GM12878 (cell line): ENCODE measurements at regions not wholly inside any gene's neighbourhood (a gene's known extent, or its start where the extent isn't known, plus 50 kb on each side); places are given as distances from the start of the nearest gene placed in this dataset.

ENCODE experiments used
- ATAC-seq: fragments of 200-7000 bp; cut with Tn5 transposase; 3 replicates; pipeline ENCODE4 v1.9.1; 2020; ENCODE audit warnings: mild to moderate bottlenecking, moderate library complexity
- BruUV-seq: library from RNA; stranded (reverse); fragments of 400-500 nt; replicated peaks from 2 replicates; lab custom pipeline; 2021; lab: Mats Ljungman, UMichigan
- CTCF ChIA-PET: fragments of 300-600 bp; sonication (Branson Sonifier 250); formaldehyde crosslinking; extraction: SDS; loops from one replicate; lab custom pipeline; 2021; ENCODE audit warnings: inconsistent platforms; lab: Yijun Ruan, JAX
- POLR2A ChIA-PET: fragments of 350-600 bp; formaldehyde crosslinking; extraction: SDS; loops from one replicate; lab custom pipeline; 2021; ENCODE audit warnings: inconsistent platforms; lab: Charles Lee
- RAD21 ChIA-PET: fragments of 300-600 bp; sonication (Branson Sonifier 250); formaldehyde crosslinking; loops from one replicate; lab custom pipeline; 2023; ENCODE audit warnings: antibody characterized with exemption; ENCODE audit not compliant: unreplicated experiment; lab: Charles Lee
- SMC1A ChIA-PET: fragments of 300-600 bp; sonication (Branson Sonifier 250); formaldehyde crosslinking; loops from one replicate; lab custom pipeline; 2023; ENCODE audit not compliant: unreplicated experiment, uncharacterized antibody; lab: Charles Lee
- DNase-seq: peaks from one replicate; pipeline ENCODE4 v3.0.0-alpha.2; 2011; ENCODE audit warnings: low read depth, low spot score
- FAIRE-seq: peaks from 3 replicates; lab custom pipeline; 2011; peaks lifted over from hg19 to GRCh38; lab: Jason Lieb, UNC
- H2AFZ ChIP-seq: 2 replicates; pipeline ENCODE4 v1.6.0; 2011; ENCODE audit warnings: low read depth, low read length, control low read depth; ENCODE audit not compliant: control insufficient read depth
- H3K27ac ChIP-seq: 2 replicates; pipeline ENCODE4 v1.5.1; 2011; ENCODE audit warnings: control low read depth; ENCODE audit not compliant: control insufficient read depth, insufficient read depth
- H3K27me3 ChIP-seq, 2 experiments: replicated peaks in 1 of 2; 2 replicates each; pipeline versions ENCODE4 v1.6.0 to v1.6.1; 2011; ENCODE audit warnings: low read length in 1 of 2; ENCODE audit not compliant: control insufficient read depth in 2 of 2, insufficient read depth in 2 of 2
- H3K36me3 ChIP-seq, 2 experiments: 2 replicates each; pipeline ENCODE4 v1.5.1; 2011; ENCODE audit warnings: low read length in 1 of 2; ENCODE audit not compliant: control insufficient read depth in 2 of 2, insufficient read depth in 2 of 2
- H3K4me1 ChIP-seq: 2 replicates; pipeline ENCODE4 v1.6.1; 2011; ENCODE audit warnings: mild to moderate bottlenecking, low read length, moderate library complexity, mixed read lengths; ENCODE audit not compliant: control insufficient read depth, insufficient read depth
- H3K4me2 ChIP-seq: 2 replicates; pipeline ENCODE4 v1.6.0; 2011; ENCODE audit warnings: control low read depth; ENCODE audit not compliant: control insufficient read depth, insufficient read depth
- H3K4me3 ChIP-seq: fragments of 200-600 bp; sonication (generic); 2 replicates; pipeline ENCODE4 v1.5.1; 2016
- H3K79me2 ChIP-seq: 2 replicates; pipeline ENCODE4 v1.6.0; 2011; ENCODE audit warnings: low read length; ENCODE audit not compliant: control insufficient read depth, insufficient read depth
- H3K9ac ChIP-seq: 2 replicates; pipeline ENCODE4 v1.8.0; 2011; ENCODE audit warnings: low read length, control low read depth, mixed read lengths; ENCODE audit not compliant: control insufficient read depth, insufficient read depth
- H3K9me3 ChIP-seq: replicated peaks from 3 replicates; pipeline ENCODE4 v1.5.1; 2011; ENCODE audit warnings: mild to moderate bottlenecking, low read length; ENCODE audit not compliant: control insufficient read depth, insufficient read depth
- H4K20me1 ChIP-seq: 2 replicates; pipeline ENCODE4 v1.6.0; 2011; ENCODE audit not compliant: control insufficient read depth, insufficient read depth
- ASH2L ChIP-seq: fragments of 300-600, 200-600 bp; sonication (generic); IDR thresholded peaks from 2 replicates; pipeline ENCODE4 v1.6.1; 2017; ENCODE audit warnings: low read depth, mild to moderate bottlenecking, borderline replicate concordance
- BACH1 ChIP-seq: fragments of 450-650 bp; IDR thresholded peaks from 2 replicates; pipeline ENCODE4 v1.6.1; 2017; ENCODE audit warnings: mild to moderate bottlenecking, borderline replicate concordance
- BHLHE40 ChIP-seq, 2 experiments: fragments of 450-650 bp in 1 of 2; IDR thresholded peaks; 2 replicates each; pipeline ENCODE4 v1.6.1; 2011 to 2017; ENCODE audit warnings: low read depth in 2 of 2, borderline replicate concordance in 1 of 2, improper control_type of control experiment in 1 of 2, low read length in 1 of 2, mild to moderate bottlenecking in 1 of 2
- BRCA1 ChIP-seq: IDR thresholded peaks from 2 replicates; pipeline ENCODE4 v1.6.1; 2011; ENCODE audit warnings: low read depth, low read length, improper control_type of control experiment
- CEBPB ChIP-seq, 2 experiments: fragments of 150-350 bp in 1 of 2; IDR thresholded peaks; 2 replicates each; pipeline ENCODE4 v1.6.1; 2012 to 2014; ENCODE audit warnings: low read depth in 2 of 2, low read length in 2 of 2, borderline replicate concordance in 1 of 2, inconsistent platforms in 1 of 2
- FOXM1 ChIP-seq: IDR thresholded peaks from 2 replicates; pipeline ENCODE4 v1.6.1; 2012; ENCODE audit warnings: low read depth, mild to moderate bottlenecking, inconsistent platforms, low read length, moderate library complexity
- GABPA ChIP-seq: IDR thresholded peaks from 2 replicates; pipeline ENCODE4 v1.6.1; 2014; ENCODE audit warnings: antibody characterized with exemption, low read depth, mild to moderate bottlenecking, inconsistent platforms
- KAT2A ChIP-seq: conservative IDR thresholded peaks from 2 replicates; pipeline ENCODE4 v1.6.1; 2011; ENCODE audit warnings: low read depth, low read length; ENCODE audit not compliant: control insufficient read depth
- NFYB ChIP-seq: IDR thresholded peaks from 2 replicates; pipeline ENCODE4 v1.6.1; 2011; ENCODE audit warnings: low read depth, mild to moderate bottlenecking, low read length, improper control_type of control experiment, moderate library complexity; ENCODE audit not compliant: insufficient read depth
- ZBTB33 ChIP-seq: fragments of 450-650 bp; IDR thresholded peaks from 2 replicates; pipeline ENCODE4 v1.6.1; 2017; ENCODE audit warnings: mild to moderate bottlenecking
- ZNF687 ChIP-seq: fragments of 450-650 bp; IDR thresholded peaks from 2 replicates; pipeline ENCODE4 v1.6.1; 2017; ENCODE audit warnings: mild to moderate bottlenecking, moderate library complexity
- WGBS: methylation state at CpG from one replicate; pipeline ENCODE4 v1.1.6; 2016; ENCODE audit warnings: low lambda C conversion rate; ENCODE audit not compliant: insufficient replicate concordance, insufficient coverage; ENCODE audit errors: missing lambda C conversion rate; 5-methylcytosine and 5-hydroxymethylcytosine counted together
- in situ Hi-C: fragments of 300-500 bp; cut with MboI; formaldehyde crosslinking; loops from 9 replicates; pipeline ENCODE4 v1.14.3; 2018; ENCODE audit warnings: mixed read lengths
- intact Hi-C: fragments of 100-400 bp; cut with micrococcal nuclease; formaldehyde crosslinking; loops from one replicate; pipeline ENCODE4 v1.14.2; 2022; ENCODE audit not compliant: unreplicated experiment

GRCh38 chr6:56382416-56382940 lies 135.1 kb upstream of the COL21A1 start:
- TF ChIP-seq ZBTB33 (no peak), GABPA (no peak)
- no peak overlapping the region for H3K4me2 ChIP-seq
- POLR2A ChIA-PET = no interaction called here
- H3K27me3 ChIP-seq = no peaks in the 10 kb centered on the region
- CTCF ChIA-PET = no interaction called here
- no TSS peak for BruUV-seq
- H3K79me2 ChIP-seq = no peaks in the 10 kb centered on the region
- no peak for FAIRE-seq
- intact Hi-C loops (no loop called here), in situ Hi-C loops (no loop called here)
- no peak for DNase-seq
- no peaks in the 10 kb centered on the region; the same call in 2 of the 3 replicates for H3K9me3 ChIP-seq
- H3K9ac ChIP-seq = no peak overlapping the region
- H2AFZ ChIP-seq = no peak overlapping the region
- no peaks in the 10 kb centered on the region for H3K4me1 ChIP-seq
- H3K36me3 ChIP-seq = no peaks in the 10 kb centered on the region
- H3K27ac ChIP-seq = no peak overlapping the region
- RAD21 ChIA-PET = no interaction called here
- H3K4me3 ChIP-seq = no peak overlapping the region
- H4K20me1 ChIP-seq = no peaks in the 10 kb centered on the region
- no peak for ATAC-seq
- SMC1A ChIA-PET = interaction anchor here (1.6 kb wide), 1 partner anchor 24 kb away, joined by 3 read pairs; no protein-coding TSS in a partner anchor

GRCh38 chr6:56381801-56382251 lies 134.4 kb upstream of the COL21A1 start:
- Histone ChIP-seq H3K79me2 (no peaks in the 10 kb centered on the region), H3K4me2 (no peak overlapping the region), H3K4me3 (no peak overlapping the region), H3K4me1 (no peaks in the 10 kb centered on the region), H3K9me3 (no peaks in the 10 kb centered on the region; the same call in 2 of the 3 replicates), H3K36me3 (no peaks in the 10 kb centered on the region), H3K27ac (no peak overlapping the region), H4K20me1 (no peaks in the 10 kb centered on the region), H3K9ac (no peak overlapping the region), H3K27me3 (no peaks in the 10 kb centered on the region), H2AFZ (no peak overlapping the region)
- in situ Hi-C loops (no loop called here), intact Hi-C loops (no loop called here)
- DNase-seq (peak; percentile 7), FAIRE-seq (no peak), ATAC-seq (peak; percentile 74)
- SMC1A ChIA-PET = interaction anchor here (1.0 to 1.6 kb wide), 4 partner anchors 11 to 58 kb away, joined by 3 to 6 read pairs (median 3); no protein-coding TSS in a partner anchor
- WGBS = 3% methylated on average over 4 of the region's 4 CpGs
- RAD21 ChIA-PET = no interaction called here
- POLR2A ChIA-PET = no interaction called here
- BruUV-seq = no TSS peak
- CTCF ChIA-PET = interaction anchor here (1.3 kb wide), 1 partner anchor 160 kb away, joined by 3 read pairs; no protein-coding TSS in a partner anchor
- TF ChIP-seq ASH2L (no peak), KAT2A (no peak), FOXM1 (no peak), BACH1 (no peak), BRCA1 (no peak), ZNF687 (no peak), NFYB (no peak), CEBPB (IDR thresholded peaks at IDR 0.05; ENCODE audit: borderline replicate concordance in 1 of 2, low read depth in 2 of 2, low read length in 2 of 2) (no peak), BHLHE40 (IDR thresholded peaks at IDR 0.05; ENCODE audit: borderline replicate concordance in 1 of 2, low read depth in 2 of 2, low read length in 1 of 2) (peak in 1 of 2 experiments; percentile 5; a peak in 1 of 4 replicates)
